ENCODE measurements at regions not wholly inside any gene's neighbourhood (a gene's known extent, or its start where the extent isn't known, plus 50 kb on each side); places are given as distances from the start of the nearest gene placed in this dataset.

DNA sequence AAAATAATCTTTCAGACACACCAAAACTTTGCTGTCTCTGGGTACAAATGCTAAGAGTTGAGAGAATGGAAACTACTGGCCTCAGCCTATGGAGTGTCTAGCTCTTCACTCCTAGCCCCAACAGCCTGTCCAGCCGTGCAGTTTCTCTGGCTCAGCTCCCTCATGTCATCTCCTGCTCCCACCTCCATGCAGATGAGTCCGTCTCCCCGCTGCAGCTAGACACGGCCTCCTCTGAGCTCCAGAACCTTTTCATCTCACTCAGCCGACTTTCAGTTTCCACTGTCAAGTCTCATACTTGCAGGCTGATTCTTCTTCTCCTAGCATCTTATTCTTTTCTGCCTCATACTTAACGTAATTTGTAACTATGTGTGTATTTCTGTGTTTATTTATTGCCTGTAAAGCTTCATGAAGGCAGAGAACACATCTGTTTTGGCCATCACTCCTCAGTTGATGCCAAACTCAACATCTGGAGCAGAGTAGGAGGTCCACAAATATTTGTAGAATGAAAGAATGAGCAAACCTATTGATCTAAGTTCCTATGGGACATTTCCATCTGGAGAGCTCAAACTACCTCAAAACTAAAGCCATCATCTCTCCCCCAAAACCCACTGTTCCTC lies 139.8 kb upstream of the PWP1 start:
- no peak overlapping the region for H3K18ac ChIP-seq (ENCODE audit: insufficient read length, low read depth, low read length)
- H3K36me3 Mint-ChIP-seq (ENCODE audit: insufficient read depth in 1 of 3, low read depth in 3 of 3): no peaks in the 10 kb centered on the region; a peak in 1 of 7 replicates
- no peak overlapping the region for H4K91ac ChIP-seq (ENCODE audit: insufficient read length, low read depth, low read length)
- no peaks in the 10 kb centered on the region for H3K9me3 ChIP-seq (ENCODE audit: control insufficient read depth, low read depth, low read length)
- no peaks in the 10 kb centered on the region; a peak in 1 of 5 replicates for H3K9me3 Mint-ChIP-seq
- no peak overlapping the region for H3K14ac ChIP-seq (ENCODE audit: insufficient read depth, low read length)
- no peak overlapping the region for H3K4me2 ChIP-seq (ENCODE audit: insufficient read depth, insufficient read length, low read length)
- H3K56ac ChIP-seq (ENCODE audit: insufficient read length, low read depth, low read length): no peak overlapping the region
- DNase-seq: no peak
- H2BK15ac ChIP-seq (ENCODE audit: low read depth, low read length): no peak overlapping the region
- no peak overlapping the region for H3K9ac ChIP-seq (ENCODE audit: extremely low read depth, insufficient read length, low read length)
- no peak overlapping the region for H2BK20ac ChIP-seq (ENCODE audit: low read depth, low read length, poor library complexity, severe bottlenecking)
- H3K27me3 ChIP-seq (ENCODE audit: insufficient read depth, low read length): no peaks in the 10 kb centered on the region
- H3T11ph ChIP-seq (ENCODE audit: low read length): no peak overlapping the region
- no peak overlapping the region for H2BK12ac ChIP-seq (ENCODE audit: insufficient read length, low read depth, low read length)
- TF ChIP-seq, protein P1, sequence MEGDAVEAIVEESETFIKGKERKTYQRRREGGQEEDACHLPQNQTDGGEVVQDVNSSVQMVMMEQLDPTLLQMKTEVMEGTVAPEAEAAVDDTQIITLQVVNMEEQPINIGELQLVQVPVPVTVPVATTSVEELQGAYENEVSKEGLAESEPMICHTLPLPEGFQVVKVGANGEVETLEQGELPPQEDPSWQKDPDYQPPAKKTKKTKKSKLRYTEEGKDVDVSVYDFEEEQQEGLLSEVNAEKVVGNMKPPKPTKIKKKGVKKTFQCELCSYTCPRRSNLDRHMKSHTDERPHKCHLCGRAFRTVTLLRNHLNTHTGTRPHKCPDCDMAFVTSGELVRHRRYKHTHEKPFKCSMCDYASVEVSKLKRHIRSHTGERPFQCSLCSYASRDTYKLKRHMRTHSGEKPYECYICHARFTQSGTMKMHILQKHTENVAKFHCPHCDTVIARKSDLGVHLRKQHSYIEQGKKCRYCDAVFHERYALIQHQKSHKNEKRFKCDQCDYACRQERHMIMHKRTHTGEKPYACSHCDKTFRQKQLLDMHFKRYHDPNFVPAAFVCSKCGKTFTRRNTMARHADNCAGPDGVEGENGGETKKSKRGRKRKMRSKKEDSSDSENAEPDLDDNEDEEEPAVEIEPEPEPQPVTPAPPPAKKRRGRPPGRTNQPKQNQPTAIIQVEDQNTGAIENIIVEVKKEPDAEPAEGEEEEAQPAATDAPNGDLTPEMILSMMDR (conservative IDR thresholded peaks at IDR 0.05): no peak
- no peak overlapping the region for H3K4ac ChIP-seq (ENCODE audit: low read depth, low read length)
- H4K5ac ChIP-seq (ENCODE audit: insufficient read length, low read depth, low read length): no peak overlapping the region
- H2AFZ ChIP-seq (ENCODE audit: low read length): no peak overlapping the region
- no peak overlapping the region for H3K4me3 Mint-ChIP-seq
- H3K79me2 ChIP-seq (ENCODE audit: insufficient read depth, low read length): no peaks in the 10 kb centered on the region; the same call in 1 of the 2 replicates
- H2AK5ac ChIP-seq (ENCODE audit: insufficient read length, low read length): no peak overlapping the region
- H3K27ac Mint-ChIP-seq: no peak overlapping the region
- no peaks in the 10 kb centered on the region for H3K4me1 ChIP-seq (ENCODE audit: insufficient read depth, low read length)
- no peak overlapping the region for H3K27ac ChIP-seq (ENCODE audit: insufficient read length, low read depth, low read length)
- H3K27me3 Mint-ChIP-seq (ENCODE audit: low read depth): peaks cover 2% of the 10 kb centered on the region; the same call in 1 of the 2 replicates
- no peak overlapping the region for H2BK5ac ChIP-seq (ENCODE audit: insufficient read length, low read length)
- H4K8ac ChIP-seq (replicated peaks; ENCODE audit: insufficient read length, low read depth, low read length): no peak overlapping the region
- peaks cover 0 to 5% of the 10 kb centered on the region in 2 experiments; a peak in 1 of 4 replicates for H3K4me1 Mint-ChIP-seq
- H3K23me2 ChIP-seq (ENCODE audit: insufficient read length, low read depth, low read length, poor library complexity, severe bottlenecking): no peaks in the 10 kb centered on the region
- no peak overlapping the region for H2BK120ac ChIP-seq (ENCODE audit: low read depth, low read length, poor library complexity, severe bottlenecking)
- no peak overlapping the region for H3K23ac ChIP-seq (ENCODE audit: insufficient read length, low read depth, low read length)
- H3K79me1 ChIP-seq (ENCODE audit: insufficient read depth, low read depth, low read length, poor library complexity, severe bottlenecking): no peaks in the 10 kb centered on the region
- no CpG with 5 or more reads among the region's 6 CpGs for WGBS (ENCODE audit: extremely low coverage, insufficient read length, low lambda C conversion rate)
- H4K20me1 ChIP-seq (ENCODE audit: control insufficient read depth, insufficient read depth, insufficient read length): no peaks in the 10 kb centered on the region

All from H9 (cell line).